Gastroesophageal sphincter (tissue), 4 donors: ENCODE measurements at regions not wholly inside any gene's neighbourhood (a gene's known extent, or its start where the extent isn't known, plus 50 kb on each side); places are given as distances from the start of the nearest gene placed in this dataset.

ENCODE experiments used
- ATAC-seq: fragments of 150-250 bp; one replicate; pipeline ENCODE4 v1.9.1; 2016; ENCODE audit warnings: mild to moderate bottlenecking, moderate library complexity
- H3K27ac ChIP-seq, 4 donors: fragments of 200-600 bp; sonication (generic) in 3 of 4; 1 replicate in 3 of 4; 2 replicates in 1 of 4; pipeline ENCODE4 v1.5.1; 2016 to 2019
- H3K27me3 ChIP-seq: fragments of 200-600 bp; sonication (generic); one replicate; pipeline ENCODE4 v1.5.1; 2019
- H3K36me3 ChIP-seq, 2 donors: fragments of 200-600 bp; sonication (generic); one replicate each; pipeline ENCODE4 v1.5.1; 2019; ENCODE audit warnings: control low read depth in 1 of 2
- H3K4me1 ChIP-seq, 3 donors: fragments of 200-600 bp; sonication (generic); 1 replicate in 2 of 3; 2 replicates in 1 of 3; pipeline ENCODE4 v1.5.1; 2016 to 2019; ENCODE audit warnings: control low read depth in 2 of 3
- H3K4me3 ChIP-seq, 2 donors: fragments of 200-600 bp; sonication (generic); one replicate each; pipeline ENCODE4 v1.5.1; 2019; ENCODE audit warnings: mild to moderate bottlenecking in 1 of 2, moderate library complexity in 1 of 2
- H3K9me3 ChIP-seq, 3 donors: fragments of 200-600 bp; sonication (generic); one replicate each; pipeline ENCODE4 v1.5.1; 2017 to 2019; ENCODE audit warnings: control low read depth in 2 of 3
- EP300 ChIP-seq: sonication (generic); formaldehyde crosslinking; IDR thresholded peaks from one replicate; pipeline ENCODE4 v1.6.1; 2017; ENCODE audit warnings: antibody characterized with exemption, mild to moderate bottlenecking
- POLR2A ChIP-seq, 2 donors: fragments of 450-650 bp; IDR thresholded peaks; one replicate each; pipeline ENCODE4 v1.6.1; 2017; ENCODE audit warnings: antibody characterized with exemption in 2 of 2, mild to moderate bottlenecking in 2 of 2, moderate library complexity in 1 of 2
- POLR2AphosphoS5 ChIP-seq: sonication (generic); formaldehyde crosslinking; IDR thresholded peaks from one replicate; pipeline ENCODE4 v1.6.1; 2017; ENCODE audit warnings: antibody characterized with exemption
- WGBS, 2 donors: methylation state at CpG; one replicate each; pipeline ENCODE4 v1.1.5; 2018; ENCODE audit warnings: low coverage in 1 of 2; 5-methylcytosine and 5-hydroxymethylcytosine counted together
- TF ChIP-seq, protein P1 (sequence below), 4 experiments: fragments of 200-600 bp in 2 of 4; fragments of 450-650 bp in 2 of 4; sonication (generic) in 1 of 4; IDR thresholded peaks; one replicate each; pipeline ENCODE4 v1.5.1; 2017 to 2019; ENCODE audit warnings: antibody characterized with exemption in 4 of 4, mild to moderate bottlenecking in 2 of 4, moderate library complexity in 2 of 4

DNA sequence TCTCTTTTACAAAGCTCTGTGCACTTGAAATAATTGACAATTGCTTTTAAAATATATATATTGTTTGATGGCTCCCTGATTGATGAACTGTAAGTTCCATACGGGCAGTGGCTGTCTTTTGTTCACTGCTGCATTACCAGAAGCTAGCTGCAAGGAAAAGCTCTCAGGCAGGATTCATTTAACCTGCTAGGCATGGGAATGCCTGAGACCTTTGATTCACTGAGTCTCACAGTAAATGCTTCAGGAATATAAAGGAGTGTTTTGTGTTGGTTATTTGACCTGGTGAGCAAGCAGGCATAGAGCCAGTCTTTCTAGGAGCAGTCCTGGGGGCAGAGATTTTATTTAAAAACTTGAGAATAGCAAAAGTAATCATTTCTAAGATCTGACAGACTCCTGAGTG lies 193.2 kb upstream of the ITGA4 start:
- Histone ChIP-seq H3K36me3 (no peaks in the 10 kb centered on the region), H3K4me3 (no peak overlapping the region), H3K27ac (no peak overlapping the region), H3K9me3 (no peaks in the 10 kb centered on the region), H3K27me3 (no peaks in the 10 kb centered on the region), H3K4me1 (no peaks in the 10 kb centered on the region)
- TF ChIP-seq POLR2A (IDR thresholded peaks at IDR 0.05) (no peak), POLR2AphosphoS5 (no peak), EP300 (no peak)
- TF ChIP-seq, protein P1, sequence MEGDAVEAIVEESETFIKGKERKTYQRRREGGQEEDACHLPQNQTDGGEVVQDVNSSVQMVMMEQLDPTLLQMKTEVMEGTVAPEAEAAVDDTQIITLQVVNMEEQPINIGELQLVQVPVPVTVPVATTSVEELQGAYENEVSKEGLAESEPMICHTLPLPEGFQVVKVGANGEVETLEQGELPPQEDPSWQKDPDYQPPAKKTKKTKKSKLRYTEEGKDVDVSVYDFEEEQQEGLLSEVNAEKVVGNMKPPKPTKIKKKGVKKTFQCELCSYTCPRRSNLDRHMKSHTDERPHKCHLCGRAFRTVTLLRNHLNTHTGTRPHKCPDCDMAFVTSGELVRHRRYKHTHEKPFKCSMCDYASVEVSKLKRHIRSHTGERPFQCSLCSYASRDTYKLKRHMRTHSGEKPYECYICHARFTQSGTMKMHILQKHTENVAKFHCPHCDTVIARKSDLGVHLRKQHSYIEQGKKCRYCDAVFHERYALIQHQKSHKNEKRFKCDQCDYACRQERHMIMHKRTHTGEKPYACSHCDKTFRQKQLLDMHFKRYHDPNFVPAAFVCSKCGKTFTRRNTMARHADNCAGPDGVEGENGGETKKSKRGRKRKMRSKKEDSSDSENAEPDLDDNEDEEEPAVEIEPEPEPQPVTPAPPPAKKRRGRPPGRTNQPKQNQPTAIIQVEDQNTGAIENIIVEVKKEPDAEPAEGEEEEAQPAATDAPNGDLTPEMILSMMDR (IDR thresholded peaks at IDR 0.05), result no peak
- 67% methylated on average over 1 of the region's 1 CpG; no CpG with 5 or more reads in 1 of the 2 donors for WGBS, 2 donors
- ATAC-seq, result no peak

DNA sequence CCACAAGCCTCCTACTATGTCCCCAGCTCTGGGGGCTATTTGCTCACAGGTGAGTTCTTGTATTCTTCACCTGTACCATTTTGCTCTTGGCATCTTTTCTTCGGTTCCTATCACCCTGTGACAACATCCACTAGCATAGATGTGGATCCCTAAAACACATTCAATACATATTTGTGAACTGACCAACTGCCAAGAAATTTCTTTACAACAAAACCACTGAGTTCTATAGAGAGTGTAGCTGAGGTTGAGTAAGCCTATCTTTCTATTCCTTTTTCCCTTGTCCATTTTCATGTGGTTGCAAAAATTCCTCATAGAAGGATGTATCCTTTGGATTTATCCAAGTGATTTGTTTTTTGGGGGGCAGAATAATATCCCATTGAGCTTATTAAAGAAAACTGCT lies 192.7 kb upstream of the ITGA4 start:
- H3K27me3 ChIP-seq, result no peaks in the 10 kb centered on the region
- WGBS, 2 donors, result 86 to 100% methylated on average over 1 of the region's 1 CpG
- no peak for ATAC-seq

DNA sequence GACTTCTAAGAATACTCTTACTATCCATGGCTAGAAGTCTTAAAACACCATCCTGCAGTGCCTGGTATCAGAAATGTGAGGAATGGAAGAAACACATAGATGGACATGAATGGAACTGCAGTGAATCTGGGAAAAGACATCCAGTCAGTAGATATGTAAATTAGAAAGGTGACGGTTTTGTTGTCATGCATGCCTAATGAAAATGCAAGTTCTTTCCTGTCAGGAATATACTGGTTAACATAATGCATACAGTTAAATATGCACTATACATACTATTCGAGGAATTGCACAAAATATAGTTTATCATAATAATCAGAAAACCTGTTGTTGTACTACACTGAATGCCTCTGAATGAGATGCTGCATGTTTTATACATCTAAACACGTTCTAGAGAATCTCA lies 190.6 kb upstream of the ITGA4 start:
- WGBS, 2 donors, result 79 to 83% methylated on average over 3 of the region's 3 CpGs

More for the DNA sequence above, 192.7 kb upstream of the ITGA4 start:
- no peaks in the 10 kb centered on the region for H3K36me3 ChIP-seq
- no peak for TF ChIP-seq POLR2A (IDR thresholded peaks at IDR 0.05)
- TF ChIP-seq, protein P1 (IDR thresholded peaks at IDR 0.05), result no peak
- no peak for TF ChIP-seq EP300
- no peak for TF ChIP-seq POLR2AphosphoS5
- H3K27ac ChIP-seq, result no peak overlapping the region
- no peaks in the 10 kb centered on the region for H3K9me3 ChIP-seq
- no peaks in the 10 kb centered on the region for H3K4me1 ChIP-seq
- no peak overlapping the region for H3K4me3 ChIP-seq

DNA sequence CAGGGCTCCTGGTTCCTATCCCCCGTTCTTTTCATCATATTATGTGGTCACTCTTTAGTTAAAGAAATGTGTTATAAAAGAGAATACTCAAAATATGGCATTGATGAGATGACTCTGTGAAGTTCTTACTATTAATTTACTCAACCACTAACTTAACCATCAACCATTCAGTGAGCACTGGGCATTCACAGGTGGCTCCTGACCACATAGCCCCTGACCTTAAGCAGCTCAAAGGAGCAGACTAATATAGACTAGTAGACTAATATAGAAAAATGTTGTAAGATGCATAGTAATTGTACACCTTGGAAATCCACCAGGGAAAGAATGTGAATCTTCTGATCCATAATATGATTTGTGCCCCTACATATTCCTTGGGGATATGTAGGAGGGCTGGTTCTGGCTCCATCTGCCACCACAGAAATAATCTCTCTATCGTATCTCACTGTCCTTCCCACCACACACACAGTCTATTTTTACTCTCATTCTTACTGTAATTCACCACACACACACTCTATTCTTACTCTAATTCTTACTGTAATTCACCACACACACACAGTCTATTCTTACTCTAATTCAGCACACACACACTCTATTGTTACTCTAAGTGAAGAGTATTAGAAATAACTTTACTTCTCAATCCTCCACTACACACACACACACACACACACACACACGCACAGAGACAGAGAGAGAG lies 188.9 kb upstream of the ITGA4 start:
- Histone ChIP-seq H3K27me3 (no peaks in the 10 kb centered on the region), H3K4me3 (no peak overlapping the region), H3K9me3 (no peaks in the 10 kb centered on the region), H3K27ac (no peak overlapping the region), H3K4me1 (no peaks in the 10 kb centered on the region), H3K36me3 (no peaks in the 10 kb centered on the region)
- 74 to 89% methylated on average over 3 of the region's 3 CpGs for WGBS, 2 donors
- ATAC-seq, result no peak
- TF ChIP-seq POLR2AphosphoS5 (no peak), POLR2A (IDR thresholded peaks at IDR 0.05) (no peak), EP300 (no peak)
- TF ChIP-seq, protein P1 (IDR thresholded peaks at IDR 0.05), result no peak

More for the DNA sequence above, 190.6 kb upstream of the ITGA4 start:
- Histone ChIP-seq H3K9me3 (no peaks in the 10 kb centered on the region), H3K27ac (no peak overlapping the region), H3K4me1 (no peaks in the 10 kb centered on the region), H3K36me3 (no peaks in the 10 kb centered on the region), H3K27me3 (no peaks in the 10 kb centered on the region), H3K4me3 (no peak overlapping the region)
- ATAC-seq, result no peak
- TF ChIP-seq, protein P1 (IDR thresholded peaks at IDR 0.05), result no peak
- TF ChIP-seq POLR2A (IDR thresholded peaks at IDR 0.05) (no peak), POLR2AphosphoS5 (no peak)

DNA sequence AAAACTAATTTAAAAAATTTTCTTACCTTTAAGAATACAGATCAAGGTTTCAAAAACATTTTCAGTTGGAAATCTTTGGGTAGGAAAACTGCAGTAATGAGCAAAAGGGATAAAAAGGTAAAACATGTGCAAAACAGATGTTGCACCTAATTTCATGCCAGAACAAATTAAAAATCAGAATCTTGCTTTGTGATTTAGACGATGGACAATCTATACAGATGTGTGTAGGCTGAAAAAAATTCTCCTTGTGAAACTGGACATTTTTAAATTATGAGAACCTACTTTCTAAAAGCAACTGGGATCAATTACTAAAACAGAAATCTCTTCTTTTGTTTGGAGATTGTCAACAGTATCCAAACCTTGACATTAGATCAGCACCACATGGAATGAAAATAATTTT lies 183.2 kb upstream of the ITGA4 start:
- Histone ChIP-seq H3K27me3 (no peaks in the 10 kb centered on the region), H3K4me3 (no peak overlapping the region), H3K4me1 (no peaks in the 10 kb centered on the region), H3K27ac (no peak overlapping the region), H3K36me3 (no peaks in the 10 kb centered on the region), H3K9me3 (no peaks in the 10 kb centered on the region)
- 39 to 92% methylated on average over 1 of the region's 1 CpG for whole genome bisulfite sequencing, 2 donors
- no peak for ATAC-seq
- TF ChIP-seq, protein P1 (IDR thresholded peaks at IDR 0.05), result no peak
- TF ChIP-seq POLR2A (IDR thresholded peaks at IDR 0.05), result no peak
- no peak for TF ChIP-seq EP300
- TF ChIP-seq POLR2AphosphoS5, result no peak
